ENCODE measurements at regions not wholly inside any gene's neighbourhood (a gene's known extent, or its start where the extent isn't known, plus 50 kb on each side); places are given as distances from the start of the nearest gene placed in this dataset.
"Not testable (repeated sequence)": the region's sequence is repeated elsewhere in the genome, so short reads cannot be mapped to it uniquely, and the experiment has no call there.

DNA sequence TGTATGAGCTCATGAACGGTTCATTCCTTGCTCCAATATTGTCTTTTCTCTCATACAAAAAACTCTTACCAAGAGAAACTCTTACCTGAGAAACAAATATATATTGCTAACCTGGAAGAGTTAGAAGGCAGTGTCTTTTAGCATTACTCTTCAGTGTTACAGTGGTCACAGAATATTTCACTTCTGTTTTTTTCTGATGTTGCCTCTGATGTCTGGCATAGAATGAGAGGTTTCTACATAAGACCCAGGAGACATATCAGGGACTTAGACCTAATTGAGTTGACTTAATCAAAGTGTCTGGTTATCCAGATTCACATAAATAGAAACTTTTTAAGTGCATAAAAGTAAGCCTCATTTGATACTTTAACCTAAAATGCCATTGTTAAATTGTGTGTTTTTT, 923.8 kb downstream of the TTLL7 start:
- H3K36me3 Mint-ChIP-seq (ENCODE audit: low read depth), result no peaks in the 10 kb centered on the region
- intact Hi-C loops (cut with micrococcal nuclease), result no loop called here
- no peak overlapping the region for H3K27ac Mint-ChIP-seq
- no peaks in the 10 kb centered on the region for H3K27me3 Mint-ChIP-seq (ENCODE audit: low read depth)
- no peaks in the 10 kb centered on the region for H3K4me1 Mint-ChIP-seq (ENCODE audit: low read depth)
- no peak overlapping the region for H3K4me3 Mint-ChIP-seq
- CTCF ChIA-PET, result no interaction called here
- no peak for DNase-seq
- H3K9me3 Mint-ChIP-seq, result no peaks in the 10 kb centered on the region

DNA sequence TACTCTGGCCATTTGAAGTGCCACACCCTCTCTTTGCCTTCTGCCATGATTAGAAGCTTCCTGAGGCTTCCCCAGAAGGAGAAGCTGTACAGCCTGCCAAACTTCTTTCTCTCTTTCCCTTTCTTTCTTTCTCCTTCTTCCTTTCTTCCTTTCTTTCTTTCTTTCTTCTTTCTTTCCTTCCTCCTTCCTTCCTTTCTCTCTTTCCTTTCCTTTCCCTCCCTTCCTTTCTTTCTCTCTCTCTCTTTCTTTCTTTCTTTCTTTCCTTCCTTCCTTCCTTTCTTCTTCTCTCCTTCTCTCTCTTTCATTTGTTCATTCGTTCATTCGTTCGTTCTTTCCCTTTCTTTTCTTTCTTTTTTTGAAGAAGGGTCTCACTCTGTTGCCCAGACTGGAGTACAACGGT, 931.0 kb downstream of the TTLL7 start:
- Mint-ChIP-seq H3K27me3 (ENCODE audit: low read depth) (no peaks in the 10 kb centered on the region), H3K4me1 (ENCODE audit: low read depth) (peaks cover 9% of the 10 kb centered on the region), H3K9me3 (peaks cover 3% of the 10 kb centered on the region), H3K27ac (no peak overlapping the region), H3K36me3 (ENCODE audit: low read depth) (no peaks in the 10 kb centered on the region), H3K4me3 (no peak overlapping the region)
- CTCF ChIA-PET, result interaction anchor here (0.5 kb wide), 1 partner anchor 99 kb away, joined by 4 read pairs; no protein-coding TSS in a partner anchor
- intact Hi-C loops (cut with micrococcal nuclease), result no loop called here
- DNase-seq, result no peak

DNA sequence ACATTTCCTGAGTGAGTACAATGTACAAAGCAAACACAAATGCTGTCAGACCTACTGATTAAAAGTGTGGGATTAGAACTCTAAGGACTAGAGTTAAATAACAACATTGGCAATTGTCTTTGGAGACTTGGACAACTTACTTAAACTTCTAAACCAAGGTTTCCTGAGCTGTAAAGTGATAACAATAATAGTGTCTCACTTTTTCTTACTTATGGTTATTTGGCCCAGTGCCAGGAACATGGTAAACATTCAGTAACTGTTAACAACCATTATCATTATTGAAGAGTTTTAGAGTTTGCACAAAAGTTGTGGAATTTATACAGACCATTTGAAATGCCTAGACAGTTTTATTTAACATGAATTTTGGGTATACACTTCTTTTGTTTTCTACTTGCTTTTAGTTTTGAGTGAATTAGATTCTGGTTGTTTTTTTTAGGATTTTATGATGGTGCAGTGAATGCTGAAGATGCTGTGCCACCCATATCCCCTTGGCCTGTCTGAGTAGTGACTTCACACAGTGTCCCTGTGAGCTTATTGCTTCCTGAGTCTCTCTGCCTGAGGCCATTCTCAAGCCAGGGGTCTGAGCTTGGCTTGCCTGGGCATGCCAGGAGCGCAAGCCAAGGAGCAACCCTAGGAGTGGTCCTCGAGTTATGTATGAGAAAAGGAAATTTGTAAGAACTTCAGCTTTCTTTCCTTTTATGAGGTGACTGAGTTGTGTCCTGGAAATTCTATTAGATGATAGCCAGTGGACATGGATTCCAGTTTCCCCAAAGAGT, 932.8 kb downstream of the TTLL7 start:
- peaks cover 3% of the 10 kb centered on the region for H3K9me3 Mint-ChIP-seq
- H3K4me3 Mint-ChIP-seq, result no peak overlapping the region
- no peak for DNase-seq
- H3K4me1 Mint-ChIP-seq (ENCODE audit: low read depth), result peaks cover 9% of the 10 kb centered on the region
- CTCF ChIA-PET, result no interaction called here
- H3K27ac Mint-ChIP-seq, result no peak overlapping the region
- no peaks in the 10 kb centered on the region for H3K27me3 Mint-ChIP-seq (ENCODE audit: low read depth)
- no peaks in the 10 kb centered on the region for H3K36me3 Mint-ChIP-seq (ENCODE audit: low read depth)
- intact Hi-C loops (cut with micrococcal nuclease), result no loop called here

DNA sequence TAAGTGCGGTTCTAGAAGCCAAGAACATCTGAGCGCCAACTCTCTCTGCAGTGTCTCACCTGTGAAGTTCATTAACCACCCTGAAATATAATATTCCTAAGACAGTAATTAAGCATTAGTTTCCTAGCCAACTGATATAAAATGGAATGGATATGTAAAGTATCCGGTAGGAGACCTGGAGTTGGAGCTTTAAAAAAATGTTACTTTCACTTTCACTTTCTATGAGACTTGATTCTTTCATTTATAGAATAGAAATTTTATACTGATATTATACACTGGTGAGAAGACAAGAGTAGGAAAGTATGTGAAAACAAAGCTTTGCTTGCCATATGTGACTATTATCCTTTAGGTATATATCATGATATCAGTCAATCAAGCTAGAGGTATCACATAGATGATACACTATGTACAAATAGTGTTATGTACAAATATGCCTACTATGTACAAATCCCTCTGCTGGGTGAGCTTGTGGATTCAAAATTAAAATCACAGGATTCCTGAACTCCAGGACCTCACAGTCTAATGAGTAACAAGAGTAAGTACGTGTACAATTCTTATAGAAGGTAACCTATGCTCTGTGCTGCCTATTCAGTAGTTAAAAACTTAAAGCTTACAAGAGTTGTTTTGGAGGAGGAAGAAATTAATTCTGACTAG, 934.2 kb downstream of the TTLL7 start:
- Mint-ChIP-seq H3K36me3 (ENCODE audit: low read depth) (no peaks in the 10 kb centered on the region), H3K9me3 (peaks cover 3% of the 10 kb centered on the region), H3K27ac (no peak overlapping the region), H3K27me3 (ENCODE audit: low read depth) (no peaks in the 10 kb centered on the region), H3K4me1 (ENCODE audit: low read depth) (peaks cover 9% of the 10 kb centered on the region), H3K4me3 (no peak overlapping the region)
- intact Hi-C loops (cut with micrococcal nuclease), result no loop called here
- DNase-seq, result no peak
- CTCF ChIA-PET, result no interaction called here

DNA sequence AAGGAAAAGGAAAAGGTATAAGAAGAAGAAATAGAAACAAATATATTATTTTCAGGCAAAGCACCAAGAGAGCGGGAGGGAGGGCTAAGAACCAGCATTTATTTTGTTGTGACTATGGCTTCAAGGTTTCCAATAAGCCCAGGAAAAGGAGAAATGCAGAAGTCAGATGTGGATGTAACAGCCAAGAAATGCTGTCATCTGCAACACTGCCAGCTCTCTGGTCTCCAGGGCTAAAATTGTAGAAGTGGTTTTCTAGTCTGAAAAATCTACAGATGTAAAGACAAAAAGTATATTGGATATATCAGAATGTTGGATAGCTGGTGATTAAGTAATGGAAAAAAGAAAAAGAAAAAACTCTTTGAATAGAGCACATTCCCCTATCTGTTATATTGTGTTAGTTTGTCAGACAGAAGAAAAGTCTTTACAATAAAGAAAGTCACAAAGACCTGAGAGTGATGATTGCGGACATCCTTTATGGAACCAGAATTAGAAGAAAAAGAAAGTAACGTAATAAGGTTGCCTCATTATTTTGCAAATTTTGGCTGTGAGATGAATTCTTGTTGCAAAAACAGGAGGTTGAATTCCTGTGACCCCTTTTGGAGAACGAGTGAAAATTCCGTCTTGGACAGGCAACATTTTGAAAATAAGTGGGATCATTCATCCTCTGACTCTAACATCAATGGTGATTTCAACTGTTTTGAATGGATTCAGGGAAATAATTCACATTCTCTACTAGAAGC, 938.1 kb downstream of the TTLL7 start:
- H3K4me1 Mint-ChIP-seq (ENCODE audit: low read depth), result peaks cover 9% of the 10 kb centered on the region
- H3K9me3 Mint-ChIP-seq, result no peaks in the 10 kb centered on the region
- CTCF ChIA-PET, result no interaction called here

DNA sequence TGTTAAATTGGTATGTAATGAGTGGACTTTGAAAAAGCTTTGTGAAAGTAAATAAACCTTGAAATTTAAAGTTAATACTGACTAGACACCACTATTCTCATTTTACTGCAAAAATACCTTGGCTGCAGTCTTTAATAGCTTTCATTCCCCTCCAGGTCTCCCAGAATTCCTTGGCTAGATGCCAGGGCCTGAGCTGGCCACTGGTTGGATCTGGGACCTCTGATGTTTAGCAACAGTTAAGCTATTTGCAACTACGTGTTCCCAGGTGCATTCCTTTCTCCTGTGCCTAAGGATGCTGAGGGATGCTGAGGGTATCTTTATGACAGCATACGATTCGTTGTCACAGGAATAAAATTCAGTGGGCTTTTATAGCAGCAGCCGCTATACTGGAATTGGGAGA, 938.7 kb downstream of the TTLL7 start:
- no peak for DNase-seq
- H3K36me3 Mint-ChIP-seq (ENCODE audit: low read depth), result no peaks in the 10 kb centered on the region
- intact Hi-C loops (cut with micrococcal nuclease), result no loop called here
- H3K9me3 Mint-ChIP-seq, result no peaks in the 10 kb centered on the region
- no peak overlapping the region for H3K27ac Mint-ChIP-seq
- CTCF ChIA-PET, result no interaction called here
- peaks cover 9% of the 10 kb centered on the region for H3K4me1 Mint-ChIP-seq (ENCODE audit: low read depth)
- H3K27me3 Mint-ChIP-seq (ENCODE audit: low read depth), result no peaks in the 10 kb centered on the region
- H3K4me3 Mint-ChIP-seq, result no peak overlapping the region

More for the DNA sequence above, 938.1 kb downstream of the TTLL7 start:
- no peak for DNase-seq
- Mint-ChIP-seq H3K27me3 (ENCODE audit: low read depth) (no peaks in the 10 kb centered on the region), H3K36me3 (ENCODE audit: low read depth) (no peaks in the 10 kb centered on the region), H3K4me3 (no peak overlapping the region), H3K27ac (no peak overlapping the region)
- intact Hi-C loops (cut with micrococcal nuclease), result no loop called here

DNA sequence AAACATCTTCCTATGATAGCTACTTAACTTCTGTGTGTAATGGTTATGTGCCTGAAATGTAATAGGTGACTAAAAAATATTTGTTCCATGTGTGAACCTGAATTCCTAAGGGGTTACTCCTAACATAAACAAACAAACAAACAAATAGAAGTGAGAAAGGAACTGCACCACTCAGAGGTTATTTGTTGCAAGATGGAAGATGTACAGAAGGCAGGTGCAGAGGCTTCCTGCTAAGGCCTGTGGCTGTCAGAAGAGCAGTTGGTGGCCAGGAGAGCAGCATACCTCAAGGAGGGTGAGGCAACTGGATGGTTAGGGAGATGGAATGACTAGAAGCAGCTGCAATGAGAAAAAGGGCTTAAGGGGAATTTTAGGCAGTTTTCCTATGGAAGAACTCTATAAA, 940.6 kb downstream of the TTLL7 start:
- no peak overlapping the region for H3K27ac Mint-ChIP-seq
- no peaks in the 10 kb centered on the region for H3K4me1 Mint-ChIP-seq (ENCODE audit: low read depth)
- no peak overlapping the region for H3K4me3 Mint-ChIP-seq
- no peaks in the 10 kb centered on the region for H3K27me3 Mint-ChIP-seq (ENCODE audit: low read depth)
- H3K36me3 Mint-ChIP-seq (ENCODE audit: low read depth), result no peaks in the 10 kb centered on the region
- CTCF ChIA-PET, result no interaction called here
- intact Hi-C loops (cut with micrococcal nuclease), result no loop called here
- DNase-seq, result no peak
- no peaks in the 10 kb centered on the region for H3K9me3 Mint-ChIP-seq

DNA sequence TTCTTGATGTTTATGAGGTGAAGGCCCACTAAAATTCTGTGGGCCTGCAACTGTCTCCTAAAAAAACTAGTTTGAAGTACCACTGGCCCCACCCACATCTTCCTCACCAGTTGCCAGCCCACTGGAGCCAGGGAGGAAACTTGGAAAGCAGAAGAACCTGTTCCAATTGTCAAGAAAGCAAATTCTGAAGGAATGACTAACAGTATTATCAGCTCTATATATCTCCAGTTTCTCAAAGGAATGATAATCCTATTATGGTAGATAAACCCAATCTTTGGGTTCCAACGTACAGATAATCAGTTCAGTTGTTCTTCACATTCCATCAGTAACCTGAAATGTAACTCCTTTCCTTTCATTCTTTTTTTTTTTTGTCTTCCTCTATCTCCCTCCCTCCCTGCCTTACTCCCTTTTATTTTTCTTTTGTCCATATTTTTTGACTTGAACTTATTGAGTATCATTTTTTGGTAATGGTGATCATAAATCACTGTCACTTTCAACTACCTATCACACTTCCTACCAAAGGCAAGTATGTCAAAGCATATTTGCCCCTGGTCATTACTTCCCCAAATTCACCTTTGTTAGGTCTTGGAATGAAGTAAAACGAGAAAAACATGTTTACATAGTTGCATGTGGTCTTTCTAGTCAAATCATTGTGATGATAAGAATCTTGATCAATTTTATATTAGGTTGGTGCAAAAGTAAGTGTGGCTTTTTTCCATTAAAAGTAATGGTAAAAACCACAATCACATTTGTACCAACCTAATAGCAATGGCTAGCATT, 943.4 kb downstream of the TTLL7 start:
- Mint-ChIP-seq H3K4me3 (no peak overlapping the region), H3K27me3 (ENCODE audit: low read depth) (no peaks in the 10 kb centered on the region), H3K27ac (no peak overlapping the region), H3K4me1 (ENCODE audit: low read depth) (no peaks in the 10 kb centered on the region), H3K9me3 (peaks cover 7% of the 10 kb centered on the region), H3K36me3 (ENCODE audit: low read depth) (no peaks in the 10 kb centered on the region)
- intact Hi-C loops (cut with micrococcal nuclease), result no loop called here
- CTCF ChIA-PET, result interaction anchor here (0.5 kb wide), 1 partner anchor 280 kb away, joined by 5 read pairs; no protein-coding TSS in a partner anchor
- no peak for DNase-seq

DNA sequence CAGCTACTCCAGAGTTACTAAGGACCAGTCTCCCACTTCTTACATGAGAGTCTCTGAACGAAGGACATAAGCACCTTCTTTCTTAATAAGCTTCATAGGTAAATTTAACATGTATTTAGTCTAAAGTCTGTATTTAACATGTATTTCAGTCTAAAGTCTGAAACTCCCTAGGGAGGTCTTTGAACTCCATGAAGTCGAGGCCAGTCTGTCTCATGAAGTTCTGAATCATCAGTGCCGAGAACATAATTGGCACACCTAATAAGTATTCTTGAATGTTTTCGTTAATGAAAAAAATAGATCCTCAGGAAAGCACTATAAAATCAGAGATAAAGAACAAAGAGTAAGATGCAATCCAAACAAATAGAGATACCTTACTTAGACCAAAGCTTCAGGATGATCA, 945.5 kb downstream of the TTLL7 start:
- no peak overlapping the region for H3K27ac Mint-ChIP-seq
- no peaks in the 10 kb centered on the region for H3K4me1 Mint-ChIP-seq (ENCODE audit: low read depth)
- H3K9me3 Mint-ChIP-seq, result peaks cover 7% of the 10 kb centered on the region
- intact Hi-C loops (cut with micrococcal nuclease), result no loop called here
- CTCF ChIA-PET, result no interaction called here
- no peaks in the 10 kb centered on the region for H3K27me3 Mint-ChIP-seq (ENCODE audit: low read depth)
- no peak overlapping the region for H3K4me3 Mint-ChIP-seq
- no peak for DNase-seq
- no peaks in the 10 kb centered on the region for H3K36me3 Mint-ChIP-seq (ENCODE audit: low read depth)

DNA sequence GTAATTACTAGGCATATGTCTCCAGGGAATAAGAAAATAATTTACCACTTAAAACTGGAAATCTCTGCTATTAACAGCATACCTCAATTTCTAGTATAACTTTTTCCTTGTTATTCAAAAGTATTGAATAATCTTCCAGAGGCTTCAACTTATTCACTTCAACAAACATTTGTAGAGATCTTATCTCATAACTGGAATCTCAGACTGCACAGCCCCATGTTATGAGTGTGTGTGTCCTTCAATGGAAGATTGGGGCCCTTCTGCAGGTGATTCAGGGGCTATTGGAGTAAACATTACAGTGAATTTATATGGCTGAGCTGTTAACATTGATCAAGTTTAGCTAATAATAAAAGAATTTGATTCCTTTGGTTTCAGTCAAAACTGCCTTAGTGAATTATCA, 946.1 kb downstream of the TTLL7 start:
- intact Hi-C loops (cut with micrococcal nuclease), result no loop called here
- no peak overlapping the region for H3K27ac Mint-ChIP-seq
- CTCF ChIA-PET, result no interaction called here
- H3K36me3 Mint-ChIP-seq (ENCODE audit: low read depth), result no peaks in the 10 kb centered on the region
- no peak for DNase-seq
- no peaks in the 10 kb centered on the region for H3K27me3 Mint-ChIP-seq (ENCODE audit: low read depth)
- H3K4me1 Mint-ChIP-seq (ENCODE audit: low read depth), result no peaks in the 10 kb centered on the region
- H3K4me3 Mint-ChIP-seq, result no peak overlapping the region
- peaks cover 7% of the 10 kb centered on the region for H3K9me3 Mint-ChIP-seq

DNA sequence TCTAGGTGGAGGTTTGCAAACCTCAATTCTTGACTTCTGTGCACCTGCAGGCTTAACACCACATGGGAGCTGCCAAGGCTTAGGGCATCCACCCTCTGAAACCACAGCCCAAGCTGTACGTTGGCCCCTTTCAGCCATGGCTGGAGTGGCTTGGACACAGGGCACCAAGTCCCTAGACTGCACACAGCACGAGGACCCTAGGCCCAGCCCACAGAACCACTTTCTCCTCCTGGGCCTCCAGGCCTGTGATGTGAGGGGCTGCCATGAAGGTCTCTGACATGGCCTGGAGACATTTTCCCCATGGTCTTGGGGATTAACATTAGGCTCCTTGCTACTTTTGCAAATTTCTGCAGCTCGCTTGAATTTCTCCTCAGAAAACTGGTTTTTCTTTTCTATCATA, 947.9 kb downstream of the TTLL7 start:
- H3K27me3 Mint-ChIP-seq (ENCODE audit: low read depth); DNase-seq; H3K36me3 Mint-ChIP-seq (ENCODE audit: low read depth); H3K4me3 Mint-ChIP-seq; H3K9me3 Mint-ChIP-seq; CTCF ChIA-PET; H3K4me1 Mint-ChIP-seq (ENCODE audit: low read depth); intact Hi-C loops (cut with micrococcal nuclease); H3K27ac Mint-ChIP-seq: not testable (repeated sequence)

DNA sequence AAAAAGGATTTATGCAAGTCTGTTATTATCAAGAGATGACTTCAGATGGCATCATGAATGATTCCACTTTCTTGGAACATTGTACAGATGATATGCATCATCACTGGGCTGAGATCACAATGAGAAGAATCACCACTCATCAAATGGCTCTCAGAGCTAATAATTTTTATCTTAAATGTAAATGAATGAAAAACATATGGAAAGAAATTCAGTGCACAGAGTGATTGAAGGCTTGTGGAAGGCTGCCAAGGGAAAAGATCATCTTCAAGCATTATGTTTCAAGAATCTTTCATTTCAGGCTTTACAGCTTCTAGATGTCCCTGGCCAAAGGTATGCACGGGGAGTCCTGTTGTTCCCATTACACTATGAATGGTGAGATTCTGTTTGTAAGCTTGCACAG, 955.7 kb downstream of the TTLL7 start:
- no peaks in the 10 kb centered on the region for H3K4me1 Mint-ChIP-seq (ENCODE audit: low read depth)
- CTCF ChIA-PET, result interaction anchor here (0.5 kb wide), 1 partner anchor 615 kb away, joined by 4 read pairs; no protein-coding TSS in a partner anchor
- no peaks in the 10 kb centered on the region for H3K27me3 Mint-ChIP-seq (ENCODE audit: low read depth)
- no peak overlapping the region for H3K4me3 Mint-ChIP-seq
- no peak for DNase-seq
- no peaks in the 10 kb centered on the region for H3K36me3 Mint-ChIP-seq (ENCODE audit: low read depth)
- no peak overlapping the region for H3K27ac Mint-ChIP-seq
- H3K9me3 Mint-ChIP-seq, result no peaks in the 10 kb centered on the region
- intact Hi-C loops (cut with micrococcal nuclease), result no loop called here
